CD1c-positive myeloid dendritic cell (primary cell): ENCODE measurements at regions not wholly inside any gene's neighbourhood (a gene's known extent, or its start where the extent isn't known, plus 50 kb on each side); places are given as distances from the start of the nearest gene placed in this dataset.

Experiments used
- DNase-seq: peaks from one replicate; pipeline ENCODE4 v3.0.0-alpha.2; 2016; ENCODE audit errors: extremely low spot score

DNA sequence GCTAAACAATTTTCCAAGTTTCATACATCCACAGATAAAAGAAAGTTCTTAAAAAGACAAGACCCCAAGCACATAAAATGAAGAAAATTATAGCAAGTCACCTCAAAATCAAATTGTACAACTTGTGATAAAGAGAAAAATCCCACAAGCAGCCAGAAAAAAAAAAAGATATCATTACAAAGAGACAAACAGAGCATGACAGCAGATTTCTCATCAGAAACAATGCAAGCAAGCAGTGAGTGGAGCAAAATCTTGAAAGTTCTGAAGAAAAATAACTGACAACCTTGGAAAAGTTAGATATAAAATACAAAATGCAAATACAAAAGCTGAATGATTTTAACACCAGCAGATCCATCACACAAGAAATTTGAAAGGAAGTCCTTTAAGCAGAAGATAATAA lies 194.5 kb upstream of the SOX5 start:
- DNase-seq = no peak

DNA sequence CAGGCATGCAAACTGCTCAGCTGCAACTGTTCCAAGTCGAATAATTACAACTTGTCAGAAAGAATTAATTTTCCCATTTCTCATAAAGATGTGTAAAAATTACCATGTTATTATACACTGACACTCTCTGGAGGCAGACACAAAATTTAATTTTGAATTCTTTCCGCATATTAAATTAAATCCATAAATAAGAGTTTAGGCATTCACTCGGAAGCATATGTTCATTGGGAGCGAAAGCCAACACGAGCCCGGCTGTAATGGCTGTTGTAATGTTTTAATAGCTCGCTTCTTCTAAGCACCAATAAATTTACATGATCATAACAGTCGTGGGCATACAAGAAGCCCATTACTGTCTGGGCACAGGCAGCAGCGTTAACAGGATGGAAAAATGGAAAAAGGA lies 189.6 kb upstream of the SOX5 start:
- DNase-seq = no peak

- DNase-seq = peak; percentile 57
These were observed 188.6 kb upstream of the SOX5 start for GRCh38 chr12:24138041-24138440.

- DNase-seq = no peak
These were observed 185.8 kb upstream of the SOX5 start for GRCh38 chr12:24135158-24135850.

- no peak for DNase-seq
These were observed 184.6 kb upstream of the SOX5 start for GRCh38 chr12:24134092-24134491.

DNA sequence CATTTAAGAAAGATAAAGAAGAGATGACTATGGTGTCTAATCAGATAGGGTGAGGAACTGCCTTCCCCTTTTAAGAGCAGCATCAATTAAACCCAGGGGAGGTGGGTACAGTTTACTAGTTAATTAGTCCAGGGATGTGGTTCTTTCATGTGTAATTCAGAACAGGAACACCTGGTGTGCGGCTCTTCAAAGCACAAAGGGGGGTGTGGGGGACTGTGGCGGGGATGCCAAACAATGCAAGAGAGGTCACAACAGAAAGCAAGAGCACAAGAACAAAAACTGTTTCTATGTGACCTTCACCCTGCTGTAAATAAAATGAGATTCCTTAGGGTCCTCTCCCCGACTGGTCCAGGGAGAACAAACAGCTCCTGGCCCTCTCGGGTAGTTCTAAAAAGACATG lies 183.9 kb upstream of the SOX5 start:
- no peak for DNase-seq

- no peak for DNase-seq
These were observed 178.7 kb upstream of the SOX5 start for GRCh38 chr12:24127919-24128721.

DNA sequence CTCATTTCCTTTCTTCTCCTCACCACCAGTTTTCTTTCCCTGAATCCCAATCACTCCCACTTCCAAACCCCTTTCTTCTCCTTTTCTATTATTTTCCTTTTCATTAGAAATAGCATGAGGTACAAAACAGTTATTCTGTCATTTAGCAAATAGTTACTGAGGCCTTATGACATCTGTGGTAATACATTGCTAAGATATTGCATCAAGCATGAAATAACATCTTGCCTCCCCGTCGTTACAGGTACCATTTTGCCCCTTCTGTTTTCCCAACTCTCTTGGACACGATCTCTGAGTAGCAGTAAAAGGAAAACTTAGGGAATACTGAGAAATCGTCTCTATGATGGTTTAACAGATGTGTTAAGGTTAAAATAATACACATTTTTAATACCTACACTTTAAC lies 175.8 kb upstream of the SOX5 start:
- no peak for DNase-seq

DNA sequence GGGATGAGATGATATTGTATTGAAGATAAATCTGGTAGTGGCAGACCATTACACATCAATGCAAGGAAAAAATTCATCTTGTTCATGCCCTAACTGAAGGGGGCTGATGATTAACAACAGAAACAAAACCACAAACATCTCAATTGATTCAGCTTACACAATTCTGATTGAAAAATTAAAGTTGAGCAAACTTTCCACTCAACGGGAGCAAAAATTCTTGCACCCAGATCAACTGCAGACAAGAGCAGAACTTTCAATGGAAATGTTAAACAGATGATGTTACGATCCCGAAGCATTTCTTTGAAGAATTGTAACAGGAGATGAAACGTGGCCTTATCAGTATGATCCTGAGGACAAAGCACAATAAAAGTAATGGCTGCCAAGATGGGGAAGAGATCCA lies 172.4 kb upstream of the SOX5 start:
- DNase-seq = no peak

- no peak for DNase-seq
These were observed 169.2 kb upstream of the SOX5 start for GRCh38 chr12:24118668-24119067.

DNA sequence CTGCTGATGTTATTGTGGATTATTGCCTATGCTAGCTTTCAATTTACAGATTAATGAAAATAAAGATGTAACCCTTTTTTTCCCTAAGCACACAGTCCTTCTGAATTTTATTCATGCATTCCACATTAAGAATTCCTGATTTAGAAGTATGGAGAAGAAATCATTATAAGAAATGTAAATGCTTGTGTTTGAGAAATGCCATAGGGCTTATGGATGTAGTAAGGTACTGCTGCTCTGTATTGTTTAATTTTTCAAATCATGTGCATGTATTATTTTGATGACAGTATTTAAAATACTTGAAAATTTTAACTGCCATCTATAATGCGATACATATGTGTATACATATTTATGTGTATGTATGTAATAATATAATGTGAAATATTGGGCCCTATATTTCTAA lies 167.1 kb upstream of the SOX5 start:
- no peak for DNase-seq

GRCh38 chr12:24113701-24114100 lies 164.2 kb upstream of the SOX5 start:
- no peak for DNase-seq

DNA sequence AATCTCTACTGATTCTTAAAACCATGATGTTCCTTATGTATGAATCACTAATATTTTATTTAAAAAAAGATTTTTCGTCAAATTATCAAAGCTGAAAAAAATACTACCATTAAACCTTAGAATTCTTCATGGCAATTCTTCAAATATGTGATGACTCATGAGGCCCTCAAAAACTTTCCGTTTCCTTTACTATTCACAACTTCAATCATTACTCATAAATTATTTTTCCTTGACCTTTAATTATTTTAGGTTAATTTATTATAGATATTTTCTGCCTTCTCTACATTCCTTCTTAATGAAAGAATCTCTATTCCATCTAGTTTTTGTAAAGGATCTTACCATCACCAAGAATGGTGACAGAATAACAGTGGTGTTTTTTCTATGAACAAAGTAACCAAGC lies 162.1 kb upstream of the SOX5 start:
- DNase-seq = no peak

DNA sequence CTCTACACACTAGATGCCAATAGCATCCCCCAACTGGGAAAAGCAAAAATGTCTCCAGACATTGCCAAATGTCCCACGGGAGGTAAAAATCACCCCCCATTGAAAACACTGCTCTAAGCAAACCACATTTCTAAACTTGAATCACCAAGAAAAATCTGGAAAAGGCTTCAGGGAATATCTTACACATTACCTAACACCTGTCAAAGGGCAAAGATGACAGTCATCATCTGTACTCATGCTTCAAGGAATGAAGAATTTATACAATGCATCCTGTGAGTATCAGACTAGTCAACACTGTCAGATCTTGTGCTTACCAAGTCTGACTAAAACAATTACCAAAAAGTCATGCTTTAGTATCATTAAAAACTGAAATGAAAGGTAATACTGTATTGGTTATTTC lies 161.6 kb upstream of the SOX5 start:
- no peak for DNase-seq

- peak; percentile 34 for DNase-seq
These were observed 160.0 kb upstream of the SOX5 start for GRCh38 chr12:24109381-24110039.

GRCh38 chr12:24102676-24103075 lies 153.2 kb upstream of the SOX5 start:
- no peak for DNase-seq

GRCh38 chr12:24099576-24099975 lies 150.1 kb upstream of the SOX5 start:
- DNase-seq = no peak

DNA sequence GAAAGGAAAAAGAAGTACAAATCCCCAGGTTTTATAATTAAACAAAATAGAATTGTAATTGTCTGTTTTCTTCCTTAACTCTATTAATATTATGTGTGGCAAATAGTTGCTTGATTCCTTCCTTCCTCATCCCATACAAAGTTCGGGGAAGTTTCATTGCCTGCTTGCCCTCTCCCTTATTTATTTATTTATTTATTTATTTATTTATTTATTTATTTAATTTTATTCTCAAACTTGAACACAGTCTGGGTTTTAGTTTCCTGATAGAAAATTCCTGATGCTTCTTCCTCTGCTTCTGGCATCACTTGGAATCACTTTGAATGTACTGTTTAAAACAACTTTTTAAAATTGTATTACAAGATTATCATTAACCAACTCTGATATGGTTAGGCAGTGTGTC lies 145.8 kb upstream of the SOX5 start:
- no peak for DNase-seq

- DNase-seq = no peak
These were observed 140.0 kb upstream of the SOX5 start for GRCh38 chr12:24089510-24089890.

- no peak for DNase-seq
These were observed 139.5 kb upstream of the SOX5 start for GRCh38 chr12:24088751-24089509.

DNA sequence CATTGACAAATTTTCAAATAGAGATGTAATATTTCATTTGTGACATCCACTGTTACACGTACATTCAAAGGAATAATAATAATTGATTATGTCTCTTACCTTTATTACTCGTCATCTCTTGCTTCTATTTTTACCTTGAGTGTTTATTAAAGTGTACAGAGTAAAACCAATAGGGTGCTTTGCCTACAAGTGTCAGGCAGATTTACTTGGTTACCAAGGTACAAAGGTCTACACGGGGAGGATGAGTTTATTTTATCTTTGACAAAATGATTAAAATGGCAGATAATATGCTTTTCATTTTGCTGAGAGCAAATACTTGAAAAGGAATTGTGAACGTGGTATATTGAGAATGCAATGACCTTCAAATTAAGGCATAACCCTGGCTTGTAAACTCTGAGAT lies 137.8 kb upstream of the SOX5 start:
- no peak for DNase-seq

DNA sequence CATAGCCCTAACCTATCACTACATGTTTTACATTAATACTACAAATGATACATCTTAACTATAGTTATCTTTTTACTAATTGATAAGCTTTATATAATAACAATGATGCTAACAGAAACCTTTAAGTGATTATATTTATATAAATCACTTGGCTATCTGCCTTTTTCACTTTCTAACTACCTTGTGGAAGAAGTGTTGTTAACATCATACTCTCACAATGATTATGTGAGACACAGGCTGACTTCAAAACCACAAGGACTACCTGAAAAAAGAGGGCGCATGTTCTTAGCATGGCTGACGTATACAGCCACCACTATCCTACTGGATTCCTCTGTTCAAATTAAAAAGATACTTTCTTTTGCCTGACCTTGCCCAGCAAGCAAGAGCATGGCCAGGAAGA lies 135.3 kb upstream of the SOX5 start:
- no peak for DNase-seq
